Stimulated activated CD4-positive, alpha-beta T cell treated with anti-CD3 and anti-CD28 coated beads, Interleukin-15, amount 100 ng/mL, for 48 hours (primary cell): ENCODE measurements at regions not wholly inside any gene's neighbourhood (a gene's known extent, or its start where the extent isn't known, plus 50 kb on each side); places are given as distances from the start of the nearest gene placed in this dataset.
"Not testable (repeated sequence)": the region's sequence is repeated elsewhere in the genome, so short reads cannot be mapped to it uniquely, and the experiment has no call there.

Experiments used
- DNase-seq, 2 donors: peaks; one replicate each; pipeline ENCODE4 v3.0.0-alpha.2; 2020; ENCODE audit warnings: low read depth in 2 of 2

DNA sequence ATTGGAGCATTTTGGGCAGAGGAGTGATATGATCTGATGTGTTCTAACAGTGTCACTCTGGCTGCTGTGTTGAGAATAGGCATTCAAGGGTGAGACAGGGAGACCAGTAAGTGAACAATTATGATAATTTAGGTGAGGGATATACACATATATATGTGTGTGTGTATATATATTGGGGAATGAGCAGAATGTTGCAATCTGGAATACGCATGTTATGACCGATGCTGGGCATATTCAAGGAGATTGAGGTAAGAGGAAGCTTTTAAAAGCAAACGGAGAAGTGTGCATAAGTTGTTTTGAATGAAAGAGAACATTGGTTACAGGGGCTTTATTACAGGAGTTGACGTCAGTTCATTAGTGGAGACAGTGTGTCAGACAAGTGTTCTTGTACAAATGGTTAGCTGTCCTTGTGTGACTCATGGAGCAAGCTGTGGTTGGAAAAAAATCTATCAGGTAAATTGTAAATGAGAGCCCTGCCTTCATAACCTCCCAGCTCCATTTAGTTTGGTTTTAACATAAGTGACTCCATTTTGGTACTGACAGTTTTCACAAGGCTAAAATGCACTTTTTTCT lies 442.5 kb upstream of the LCORL start:
- DNase-seq: no peak

DNA sequence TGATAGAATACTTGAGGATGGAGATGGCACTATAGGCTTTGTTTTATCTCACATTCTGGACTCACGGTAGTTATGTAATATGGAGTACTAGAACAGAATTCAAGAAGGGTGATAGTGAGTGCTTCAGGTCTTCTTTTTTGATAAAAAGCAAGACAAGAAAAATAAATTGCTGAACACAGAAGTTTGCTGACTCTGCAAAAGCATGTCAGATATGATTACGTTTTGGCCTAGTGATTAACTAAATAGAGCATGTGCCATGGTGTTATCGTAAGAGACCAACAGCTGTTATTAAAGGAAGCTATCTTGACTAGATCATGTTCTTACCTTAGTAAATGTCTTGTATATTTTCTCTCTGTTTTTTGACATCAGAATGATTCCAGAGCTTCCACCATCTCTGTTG lies 436.9 kb upstream of the LCORL start:
- no peak for DNase-seq

DNA sequence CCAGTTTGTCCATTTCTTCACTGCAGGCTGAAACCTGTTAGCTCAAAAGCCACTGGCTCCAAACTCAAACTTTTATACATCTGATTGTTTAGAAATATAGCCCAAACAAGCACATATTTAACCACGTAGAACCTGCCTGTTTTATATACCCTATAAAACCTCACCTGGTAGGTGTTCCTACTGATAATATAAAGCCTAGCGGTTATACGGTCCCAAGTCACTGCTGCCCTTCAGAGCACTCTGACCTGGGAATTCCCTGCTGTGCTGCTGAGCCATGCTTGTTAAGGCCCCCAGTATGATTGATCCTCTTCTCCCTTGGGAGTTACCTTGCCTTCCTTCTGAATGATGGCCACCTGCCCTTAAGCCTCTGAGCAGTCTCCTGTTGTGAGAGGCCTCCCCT lies 432.8 kb upstream of the LCORL start:
- DNase-seq: no peak

DNA sequence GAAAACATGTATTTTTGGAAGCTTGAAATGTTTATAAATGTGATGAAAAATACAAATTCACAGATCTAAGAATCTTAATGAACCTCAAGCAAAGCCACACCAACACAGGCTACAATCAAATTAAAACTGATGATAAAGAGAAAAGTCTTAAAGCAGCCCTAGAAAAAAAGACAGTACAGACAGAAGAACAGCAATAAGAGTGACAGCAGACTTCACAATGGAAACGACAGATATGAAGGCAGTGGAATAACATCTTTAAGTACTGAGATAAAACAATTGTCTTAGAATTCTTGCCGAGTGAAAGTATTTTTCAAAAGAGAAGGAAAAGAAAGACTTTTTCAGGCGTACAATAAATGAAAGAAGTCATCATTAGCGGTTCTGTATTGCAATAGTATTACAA lies 423.6 kb upstream of the LCORL start:
- no peak for DNase-seq

DNA sequence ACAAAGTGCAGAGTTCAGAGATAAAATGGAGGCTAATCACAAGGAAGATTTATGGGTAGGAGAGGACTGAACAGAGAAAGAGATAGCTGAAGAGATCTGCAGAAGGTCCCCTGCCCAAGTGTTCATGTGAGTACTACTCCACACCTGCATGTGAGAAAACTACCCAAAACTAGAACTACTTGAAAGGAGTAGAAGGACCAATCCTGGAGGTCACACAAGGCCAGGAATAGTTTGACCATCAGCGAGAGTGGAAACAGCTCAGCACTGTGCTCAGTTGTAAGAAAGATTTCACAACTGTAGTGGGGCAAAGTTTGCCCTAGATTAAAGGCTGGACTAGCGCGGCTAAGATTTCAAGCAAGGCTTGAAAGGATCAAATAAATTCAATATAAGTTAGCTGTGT lies 422.7 kb upstream of the LCORL start:
- no peak for DNase-seq

DNA sequence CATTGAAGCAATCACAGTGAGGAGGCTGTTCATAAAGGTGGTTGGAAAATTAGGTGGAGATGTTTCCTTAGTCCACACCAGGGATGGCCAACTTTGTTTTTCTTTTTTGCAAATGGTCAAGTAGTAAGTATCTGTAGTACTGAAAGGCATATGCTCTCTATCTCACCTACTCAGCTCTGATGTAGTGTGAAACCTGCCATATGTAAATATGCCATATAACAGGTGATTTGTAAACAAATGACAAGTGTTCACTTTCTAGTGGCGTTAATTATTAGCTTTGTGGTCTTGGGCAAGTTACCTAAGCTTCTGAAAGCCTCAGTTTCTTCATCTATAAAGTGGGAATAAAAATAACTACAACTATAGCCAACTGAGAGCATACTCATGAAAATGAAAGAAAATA lies 421.4 kb upstream of the LCORL start:
- DNase-seq: no peak

DNA sequence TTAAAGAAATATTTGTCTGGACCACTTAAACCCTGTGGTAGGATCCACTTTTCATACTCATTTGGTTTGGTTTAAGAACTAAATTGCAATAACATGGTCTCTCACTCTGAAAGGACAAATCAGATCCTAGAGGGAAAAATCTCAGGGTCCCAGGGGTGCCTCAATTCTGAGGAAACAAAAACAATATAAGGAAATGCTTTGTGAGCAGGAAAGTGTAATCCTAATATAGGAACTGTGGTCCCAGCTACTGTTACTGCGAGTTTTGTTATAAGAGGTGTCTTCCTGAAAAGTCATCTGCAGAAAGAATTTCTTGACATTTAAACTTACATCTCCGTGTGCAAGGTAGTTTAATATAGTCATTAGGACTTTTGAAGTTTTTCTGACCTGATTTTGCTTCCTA lies 420.1 kb upstream of the LCORL start:
- DNase-seq: no peak

DNA sequence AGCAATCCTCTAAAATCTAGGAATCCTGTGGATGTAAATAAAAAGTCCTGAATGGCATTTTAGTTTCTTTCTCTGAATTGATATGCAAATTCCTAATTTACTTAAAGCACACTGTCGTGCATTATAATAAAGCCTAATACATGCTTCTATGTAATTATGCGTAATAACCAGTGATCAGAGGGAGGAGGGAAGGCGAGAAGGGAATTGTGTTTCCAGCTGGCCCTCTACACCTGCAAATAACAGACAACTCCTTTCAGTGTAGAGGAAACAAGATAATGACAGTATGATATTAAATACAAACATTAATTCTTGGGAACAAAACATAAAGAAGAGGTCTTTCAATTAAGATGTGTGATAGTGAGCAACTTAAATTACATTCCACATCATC lies 419.6 kb upstream of the LCORL start:
- no peak for DNase-seq

DNA sequence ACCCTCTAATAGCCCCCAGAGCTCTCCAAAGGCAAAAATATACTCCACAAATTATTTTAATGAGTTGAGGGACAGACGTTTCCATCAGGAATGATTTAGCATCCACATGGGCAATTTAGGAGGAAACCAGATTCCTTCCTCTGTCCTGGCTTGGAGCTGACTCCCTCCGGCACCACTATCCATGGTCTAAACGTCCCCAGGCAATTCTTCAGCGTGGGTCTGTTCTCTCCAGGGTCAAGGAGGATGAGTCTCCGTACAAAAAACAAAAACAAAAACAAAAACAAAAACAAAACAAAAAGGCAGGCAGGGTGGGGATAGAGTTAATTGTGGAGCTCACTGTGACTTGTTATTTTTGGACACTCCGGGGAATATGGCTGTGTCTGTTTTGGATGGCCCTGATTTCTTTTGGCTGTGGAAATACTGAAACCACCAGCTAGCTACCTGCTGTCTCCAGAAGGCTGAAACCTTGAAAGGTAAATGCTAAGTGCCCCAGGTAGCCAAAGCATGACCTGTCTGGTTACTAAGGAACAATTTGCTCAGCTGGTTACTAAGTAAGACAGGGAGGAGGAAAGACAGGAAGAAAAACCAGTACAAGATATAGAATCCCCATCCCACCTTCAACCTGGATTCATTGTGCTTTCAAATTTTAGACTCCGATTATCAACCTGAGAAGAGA lies 419.1 kb upstream of the LCORL start:
- DNase-seq: no peak

DNA sequence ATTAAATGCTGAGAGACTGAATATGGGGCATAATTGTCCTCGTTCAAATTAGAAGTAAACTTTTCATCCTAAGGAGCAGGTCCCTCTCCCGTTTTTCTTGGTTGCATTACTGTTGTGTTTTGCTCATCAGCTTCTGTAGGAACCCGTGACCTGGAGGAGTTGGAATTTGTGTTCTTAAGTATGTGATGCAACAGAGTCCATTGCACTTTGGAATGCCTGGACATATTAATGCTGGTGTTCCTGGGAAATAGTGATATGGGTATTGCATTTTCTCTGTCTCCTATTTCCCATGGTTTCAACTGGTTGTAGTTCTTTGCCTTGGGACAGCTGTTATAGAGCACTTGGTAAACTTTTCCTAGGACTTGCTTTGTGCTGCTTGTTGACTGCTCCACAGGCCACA lies 417.8 kb upstream of the LCORL start:
- no peak for DNase-seq

DNA sequence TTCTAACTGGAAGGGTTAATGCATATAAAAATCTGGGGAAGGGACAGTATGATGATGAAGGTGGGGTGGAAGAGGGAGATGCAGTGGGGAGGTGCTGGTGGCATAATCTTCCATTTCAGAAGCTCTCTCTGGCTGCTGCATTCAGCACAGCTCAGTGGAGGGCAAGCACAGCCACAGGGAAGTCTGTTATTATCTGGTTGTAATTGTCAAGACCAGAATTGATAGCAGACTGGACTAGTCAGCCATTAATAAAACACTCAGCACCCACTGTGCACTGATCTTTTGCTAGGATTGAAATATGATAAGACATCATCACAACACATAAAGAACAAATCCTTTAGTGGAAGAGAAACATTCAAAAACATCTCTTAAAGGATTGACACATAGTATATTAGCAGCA lies 414.2 kb upstream of the LCORL start:
- no peak for DNase-seq

DNA sequence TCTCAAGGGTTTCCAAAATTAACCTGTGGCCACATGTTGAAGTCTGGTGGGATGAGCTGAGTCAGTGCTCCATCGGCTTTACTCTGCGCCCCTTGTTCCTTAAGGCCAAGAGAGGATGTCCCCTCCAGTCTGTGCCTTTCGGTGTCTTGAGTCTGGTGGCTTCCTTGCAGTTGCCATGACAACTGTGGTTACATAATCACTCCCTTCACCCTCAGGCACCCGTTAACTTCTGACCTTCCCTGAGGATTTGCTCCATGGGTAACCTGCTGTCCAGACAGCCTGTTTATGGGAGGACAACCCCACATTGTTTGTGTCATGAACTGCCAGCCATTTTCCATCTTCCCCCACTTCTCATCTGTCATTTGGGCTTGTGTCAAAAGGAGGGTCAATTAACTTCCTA lies 401.1 kb upstream of the LCORL start:
- no peak for DNase-seq

DNA sequence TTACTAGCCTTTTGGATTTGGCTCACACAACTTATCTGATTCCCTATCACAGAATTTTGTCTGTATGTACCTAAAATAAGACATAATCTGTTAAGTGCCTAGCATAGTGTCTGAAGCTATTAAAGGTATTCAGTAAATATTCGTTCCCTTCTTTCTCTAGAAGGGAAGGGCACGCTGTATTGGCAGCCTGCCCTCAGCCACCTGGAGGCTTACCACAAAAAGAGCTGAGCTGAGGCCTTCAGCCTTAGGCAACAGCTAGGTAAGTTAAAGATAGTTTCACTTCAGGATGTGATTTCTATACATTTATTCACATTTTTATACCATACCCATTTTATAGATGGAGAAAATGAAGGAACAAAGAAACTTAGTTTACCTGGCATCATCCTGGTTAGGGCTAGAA lies 400.0 kb upstream of the LCORL start:
- DNase-seq: no peak

DNA sequence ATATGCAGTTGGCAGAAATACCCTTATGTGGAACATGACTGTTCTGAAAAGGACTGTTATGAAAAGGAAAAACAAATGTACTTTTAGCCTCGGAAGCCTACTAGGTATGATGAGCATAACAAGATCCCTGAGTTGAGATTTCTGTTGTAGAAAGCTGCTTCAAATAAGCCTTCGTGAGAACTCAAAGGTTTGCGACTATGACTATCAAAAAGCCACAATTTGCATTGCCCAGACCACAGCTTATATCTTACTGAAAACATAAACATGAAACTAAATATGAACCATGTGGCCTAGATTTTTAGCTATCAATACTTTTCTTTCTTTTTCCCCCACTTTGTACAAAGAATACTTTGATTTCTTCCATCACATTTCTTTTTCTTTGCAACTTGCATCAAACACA lies 398.2 kb upstream of the LCORL start:
- DNase-seq: no peak

DNA sequence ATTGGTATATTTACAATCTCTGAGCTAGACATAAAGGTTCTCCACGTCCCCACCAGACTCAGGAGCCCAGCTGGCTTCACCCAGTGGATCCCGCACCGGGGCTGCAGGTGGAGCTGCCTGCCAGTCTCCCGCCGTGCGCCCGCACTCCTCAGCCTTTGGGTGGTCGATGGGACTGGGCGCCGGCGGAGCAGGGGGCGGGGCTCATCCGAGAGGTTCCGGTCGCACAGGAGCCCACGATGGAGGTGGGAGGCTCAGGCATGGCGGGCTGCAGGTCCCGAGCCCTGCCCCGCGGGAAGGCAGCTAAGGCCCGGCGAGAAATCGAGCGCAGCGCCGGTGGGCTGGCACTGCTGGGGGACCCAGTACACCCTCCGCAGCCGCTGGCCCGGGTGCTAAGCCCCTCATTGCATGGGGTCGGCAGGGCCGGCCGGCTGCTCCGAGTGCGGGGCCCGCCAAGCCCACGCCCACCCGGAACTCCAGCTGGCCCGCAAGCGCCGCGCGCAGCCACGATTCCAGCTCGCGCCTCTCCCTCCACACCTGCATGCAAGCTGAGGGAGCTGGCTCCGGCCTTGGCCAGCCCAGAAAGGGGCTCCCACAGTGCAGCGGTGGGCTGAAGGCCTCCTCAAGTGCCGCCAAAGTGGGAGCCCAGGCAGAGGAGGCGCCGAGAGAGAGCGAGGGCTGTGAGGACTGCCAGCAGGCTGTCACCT lies 396.8 kb upstream of the LCORL start:
- DNase-seq: not testable (repeated sequence)

DNA sequence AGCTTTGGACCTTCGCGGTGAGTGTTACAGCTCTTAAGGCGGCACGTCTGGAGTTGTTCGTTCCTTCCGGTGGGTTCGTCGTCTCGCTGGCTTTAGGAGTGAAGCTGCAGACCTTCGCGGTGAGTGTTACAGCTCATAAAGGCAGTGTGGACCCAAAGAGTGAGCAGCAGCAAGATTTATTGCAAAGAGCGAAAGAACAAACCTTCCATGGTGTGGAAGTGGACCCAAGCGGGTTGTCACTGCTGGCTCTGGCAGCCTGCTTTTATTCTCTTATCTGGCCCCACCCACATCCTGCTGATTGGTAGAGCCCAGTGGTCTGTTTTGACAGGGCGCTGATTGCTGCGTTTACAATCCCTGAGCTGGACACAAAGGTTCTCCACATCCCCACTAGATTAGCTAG lies 396.1 kb upstream of the LCORL start:
- DNase-seq: not testable (repeated sequence)

DNA sequence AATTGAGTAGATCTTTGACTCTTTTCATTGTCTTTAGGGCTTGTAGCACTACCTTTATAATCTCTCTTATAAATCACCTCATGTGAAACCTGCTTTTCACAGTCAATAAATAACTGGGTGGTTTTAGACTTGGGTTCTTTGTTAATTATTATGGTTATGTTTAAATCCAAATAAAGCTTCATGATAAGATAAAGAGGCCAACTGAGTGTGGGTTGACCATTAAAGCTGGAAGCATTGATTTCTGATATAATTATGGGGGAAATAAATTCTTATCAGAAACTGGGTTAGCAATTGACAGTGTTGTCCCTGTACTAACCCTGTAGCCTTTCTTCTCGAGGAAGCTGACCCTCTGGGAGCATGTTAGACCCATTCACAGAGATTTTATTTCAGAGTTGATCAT lies 384.7 kb upstream of the LCORL start:
- DNase-seq: no peak

DNA sequence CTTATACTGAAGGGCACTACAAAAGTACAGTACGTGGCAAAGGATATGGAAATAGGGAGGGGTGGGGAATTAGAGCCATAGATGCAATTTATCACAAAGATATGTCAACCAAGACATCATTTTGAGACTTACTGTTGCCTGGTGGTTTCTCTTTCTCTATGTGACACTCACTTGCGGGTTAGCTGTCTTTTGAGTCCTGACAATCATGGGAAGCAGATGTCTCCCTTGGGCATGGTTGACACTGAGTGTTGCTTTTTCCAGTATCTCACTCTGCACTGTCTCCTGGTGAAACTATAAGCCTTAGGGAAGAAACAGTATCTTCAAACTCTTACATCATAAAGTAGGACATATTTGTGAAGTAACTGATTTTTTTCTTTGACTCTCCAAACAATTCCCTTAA lies 383.5 kb upstream of the LCORL start:
- no peak for DNase-seq

DNA sequence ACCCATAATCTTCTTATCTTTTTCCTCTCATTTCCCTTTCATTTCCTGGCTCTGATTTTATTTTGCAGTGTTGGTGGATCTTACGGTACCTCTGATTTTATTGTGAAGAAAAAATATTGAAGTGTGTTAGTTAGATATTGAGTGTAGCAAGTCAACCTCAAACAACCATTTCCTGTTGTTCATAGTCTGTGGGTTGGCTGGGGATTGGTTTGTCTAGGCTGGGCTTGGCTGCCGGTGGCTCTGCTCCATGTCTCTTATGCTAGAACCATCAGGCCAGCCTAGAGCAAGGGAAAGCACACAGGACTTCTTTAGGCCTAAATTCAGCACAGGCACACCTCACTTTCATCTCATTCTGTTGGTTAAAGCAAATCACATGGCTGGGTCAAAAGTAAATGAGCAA lies 383.1 kb upstream of the LCORL start:
- no peak for DNase-seq

DNA sequence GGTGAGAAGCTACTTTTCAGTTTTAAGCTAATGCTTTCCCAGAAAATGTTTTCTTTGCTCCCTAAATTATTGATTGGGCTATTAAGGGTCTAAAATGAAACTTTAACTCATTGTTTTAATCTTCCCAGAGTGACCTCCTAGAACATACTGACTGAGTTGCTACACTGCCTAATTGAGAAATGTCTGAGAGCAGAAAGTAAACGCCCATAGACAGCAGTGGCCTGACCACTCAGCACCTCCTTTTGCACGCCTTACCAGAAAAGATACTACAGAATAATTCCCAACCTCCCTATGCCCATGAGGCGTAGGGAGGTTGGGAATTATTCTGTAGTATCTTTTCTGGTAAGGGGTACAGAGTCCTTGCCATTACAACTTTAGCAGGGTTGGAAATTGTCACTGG lies 381.8 kb upstream of the LCORL start:
- no peak for DNase-seq

DNA sequence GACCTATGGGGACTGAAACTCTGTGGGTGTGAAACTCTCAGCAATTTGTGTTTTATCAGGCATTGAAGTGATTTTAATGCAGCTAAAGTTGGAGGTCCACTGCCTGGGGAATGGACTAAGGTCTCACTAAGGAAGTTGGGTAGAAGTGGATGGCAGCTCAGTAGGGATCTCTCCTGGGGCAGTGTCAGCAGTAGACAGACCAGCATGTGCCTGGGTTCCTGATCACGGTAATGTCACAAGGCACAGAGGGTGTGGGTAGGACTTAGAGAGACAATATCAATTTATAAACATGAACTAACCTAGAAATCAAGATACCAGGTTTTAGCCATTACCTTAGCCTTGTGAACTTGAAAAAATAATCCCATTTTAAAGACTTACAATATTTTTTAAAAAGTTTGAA lies 380.3 kb upstream of the LCORL start:
- DNase-seq: no peak

DNA sequence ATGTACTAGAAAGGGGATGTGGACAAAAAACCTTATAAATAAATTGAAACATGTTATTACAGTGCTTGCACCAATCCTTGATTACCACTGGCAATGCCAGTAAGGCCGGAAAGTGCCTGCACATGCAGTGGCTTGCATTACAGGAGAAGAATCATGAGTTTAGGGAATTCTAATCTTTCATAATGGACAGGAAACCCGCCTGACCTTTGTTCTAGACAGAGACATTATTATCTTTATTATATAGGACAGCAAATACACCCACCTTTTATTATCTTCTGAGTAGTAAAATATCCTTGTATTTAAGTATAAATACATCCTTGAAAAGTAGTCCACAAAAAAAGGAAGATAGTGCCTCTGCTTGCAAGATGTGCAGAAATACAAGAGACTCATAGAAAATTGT lies 379.9 kb upstream of the LCORL start:
- DNase-seq: no peak

DNA sequence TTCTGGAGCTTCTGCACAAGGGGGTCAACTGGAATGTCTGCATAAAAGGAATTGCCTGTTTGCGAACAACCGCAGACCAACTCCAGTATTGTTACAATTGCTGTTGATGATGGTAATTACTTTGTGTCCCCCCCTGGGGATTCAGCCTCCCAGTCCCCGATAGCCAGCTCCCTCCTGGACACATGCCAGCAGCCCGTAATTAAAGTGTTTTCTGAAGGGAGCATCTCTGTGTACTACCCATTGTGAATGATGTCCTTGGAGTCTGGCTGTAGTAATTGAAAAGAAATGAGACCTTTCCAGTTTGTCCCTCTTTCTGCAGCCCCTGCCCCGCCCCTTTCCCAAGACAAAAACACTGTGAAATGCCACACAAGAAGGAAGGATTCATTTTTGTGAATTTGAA lies 377.1 kb upstream of the LCORL start:
- DNase-seq: no peak
